ENCODE measurements at regions not wholly inside any gene's neighbourhood (a gene's known extent, or its start where the extent isn't known, plus 50 kb on each side); places are given as distances from the start of the nearest gene placed in this dataset.
"Not testable (repeated sequence)": the region's sequence is repeated elsewhere in the genome, so short reads cannot be mapped to it uniquely, and the experiment has no call there.

GRCh38 chr1:149708192-149708853 lies 74.2 kb upstream of the FCGR1A start:
- not testable (repeated sequence) for H3K4me3 ChIP-seq (ENCODE audit: low read depth in 1 of 2, low read length in 2 of 2)

GRCh38 chr1:149711651-149712050 lies 70.8 kb upstream of the FCGR1A start:
- not testable (repeated sequence) for H3K27me3 ChIP-seq (ENCODE audit: control insufficient read depth in 1 of 2, insufficient read depth in 2 of 2, low read length in 2 of 2); H3K9ac ChIP-seq (ENCODE audit: low read length); H3K4me3 ChIP-seq (ENCODE audit: low read depth in 1 of 2, low read length in 2 of 2); H3K9me3 ChIP-seq (ENCODE audit: low read length); H3K36me3 ChIP-seq (ENCODE audit: insufficient read depth, low read length); H3K27ac ChIP-seq (ENCODE audit: low read depth, low read length); H3K4me1 ChIP-seq (ENCODE audit: insufficient read depth, low read length)

More at GRCh38 chr1:149708192-149708853, 74.2 kb upstream of the FCGR1A start:
- H3K4me1 ChIP-seq (ENCODE audit: insufficient read depth, low read length); H3K9me3 ChIP-seq (ENCODE audit: low read length); H3K36me3 ChIP-seq (ENCODE audit: insufficient read depth, low read length); H3K9ac ChIP-seq (ENCODE audit: low read length); H3K27me3 ChIP-seq (ENCODE audit: control insufficient read depth in 1 of 2, insufficient read depth in 2 of 2, low read length in 2 of 2); H3K27ac ChIP-seq (ENCODE audit: low read depth, low read length): not testable (repeated sequence)

DNA sequence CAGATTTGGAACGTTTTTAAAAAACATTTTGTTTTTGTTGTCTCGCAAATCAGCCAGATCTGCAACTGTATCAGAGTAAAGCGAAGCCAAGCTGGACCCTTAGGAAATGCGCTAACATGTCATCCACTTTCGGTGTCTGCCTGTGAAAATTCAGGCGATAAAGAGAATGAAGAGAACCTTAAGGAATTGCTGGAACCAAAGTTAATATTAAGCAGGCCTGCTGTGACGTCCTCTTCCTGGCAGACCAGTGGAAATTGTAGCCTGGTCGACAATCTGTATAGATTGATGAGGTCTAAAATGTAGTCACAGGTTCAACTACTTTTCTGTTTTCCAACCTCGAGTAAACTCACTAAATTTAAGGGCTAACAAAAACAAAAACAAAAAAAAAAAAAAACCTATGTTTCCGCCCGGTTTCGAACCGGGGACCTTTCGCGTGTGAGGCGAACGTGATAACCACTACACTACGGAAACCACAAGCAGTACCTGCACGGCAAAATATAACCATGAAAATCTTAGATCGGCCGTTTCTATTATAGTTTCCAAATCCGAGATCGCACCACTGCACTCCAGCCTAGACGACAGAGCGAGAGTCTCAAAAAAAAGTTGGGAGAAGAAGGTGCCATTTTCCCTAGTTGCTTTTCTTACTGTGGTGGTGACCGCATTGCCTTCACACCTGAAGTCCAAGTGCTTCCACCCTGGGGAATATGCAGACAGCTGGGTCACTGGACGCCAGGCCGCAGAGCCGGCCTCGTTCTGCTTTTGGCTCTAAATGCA lies 70.2 kb upstream of the FCGR1A start:
- not testable (repeated sequence) for H3K27ac ChIP-seq (ENCODE audit: low read depth, low read length); H3K9me3 ChIP-seq (ENCODE audit: low read length); H3K4me1 ChIP-seq (ENCODE audit: insufficient read depth, low read length); H3K9ac ChIP-seq (ENCODE audit: low read length); H3K4me3 ChIP-seq (ENCODE audit: low read depth in 1 of 2, low read length in 2 of 2); H3K27me3 ChIP-seq (ENCODE audit: control insufficient read depth in 1 of 2, insufficient read depth in 2 of 2, low read length in 2 of 2); H3K36me3 ChIP-seq (ENCODE audit: insufficient read depth, low read length)

DNA sequence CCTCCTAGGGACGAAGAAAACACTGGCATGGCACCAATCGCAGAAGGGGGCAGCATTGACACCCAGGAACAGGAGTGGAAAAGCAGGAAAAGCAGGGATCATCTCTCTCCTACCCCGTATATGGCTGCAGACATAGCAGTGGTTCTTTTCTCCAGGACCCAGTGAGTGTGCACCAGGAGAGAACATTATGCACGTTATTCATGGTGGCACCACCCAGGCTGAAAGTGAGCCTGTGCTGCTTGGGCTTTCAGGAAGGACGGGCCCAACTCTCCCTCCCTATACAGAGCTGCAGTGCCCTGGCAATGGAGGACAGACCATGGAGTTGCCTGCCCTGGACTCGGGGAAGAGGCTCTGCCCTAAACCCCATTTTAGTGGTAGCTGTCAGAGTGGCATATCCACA lies 69.0 kb upstream of the FCGR1A start:
- not testable (repeated sequence) for H3K27me3 ChIP-seq (ENCODE audit: control insufficient read depth in 1 of 2, insufficient read depth in 2 of 2, low read length in 2 of 2); H3K9ac ChIP-seq (ENCODE audit: low read length); H3K4me3 ChIP-seq (ENCODE audit: low read depth in 1 of 2, low read length in 2 of 2); H3K4me1 ChIP-seq (ENCODE audit: insufficient read depth, low read length); H3K36me3 ChIP-seq (ENCODE audit: insufficient read depth, low read length); H3K27ac ChIP-seq (ENCODE audit: low read depth, low read length); H3K9me3 ChIP-seq (ENCODE audit: low read length)

- not testable (repeated sequence) for H3K4me1 ChIP-seq (ENCODE audit: insufficient read depth, low read length); H3K27me3 ChIP-seq (ENCODE audit: control insufficient read depth in 1 of 2, insufficient read depth in 2 of 2, low read length in 2 of 2); H3K9ac ChIP-seq (ENCODE audit: low read length); H3K27ac ChIP-seq (ENCODE audit: low read depth, low read length); H3K9me3 ChIP-seq (ENCODE audit: low read length); H3K36me3 ChIP-seq (ENCODE audit: insufficient read depth, low read length); H3K4me3 ChIP-seq (ENCODE audit: low read depth in 1 of 2, low read length in 2 of 2)
Observed at GRCh38 chr1:149713952-149714351, 68.5 kb upstream of the FCGR1A start.

- H3K36me3 ChIP-seq (ENCODE audit: insufficient read depth, low read length); H3K9me3 ChIP-seq (ENCODE audit: low read length); H3K27ac ChIP-seq (ENCODE audit: low read depth, low read length); H3K27me3 ChIP-seq (ENCODE audit: control insufficient read depth in 1 of 2, insufficient read depth in 2 of 2, low read length in 2 of 2); H3K4me1 ChIP-seq (ENCODE audit: insufficient read depth, low read length); H3K4me3 ChIP-seq (ENCODE audit: low read depth in 1 of 2, low read length in 2 of 2); H3K9ac ChIP-seq (ENCODE audit: low read length): not testable (repeated sequence)
Observed at GRCh38 chr1:149724618-149725302, 57.7 kb upstream of the FCGR1A start.

GRCh38 chr1:149726688-149727087 lies 55.8 kb upstream of the FCGR1A start:
- not testable (repeated sequence) for H3K4me3 ChIP-seq (ENCODE audit: low read depth in 1 of 2, low read length in 2 of 2); H3K36me3 ChIP-seq (ENCODE audit: insufficient read depth, low read length); H3K9me3 ChIP-seq (ENCODE audit: low read length); H3K4me1 ChIP-seq (ENCODE audit: insufficient read depth, low read length); H3K9ac ChIP-seq (ENCODE audit: low read length); H3K27ac ChIP-seq (ENCODE audit: low read depth, low read length); H3K27me3 ChIP-seq (ENCODE audit: control insufficient read depth in 1 of 2, insufficient read depth in 2 of 2, low read length in 2 of 2)

- not testable (repeated sequence) for H3K9me3 ChIP-seq (ENCODE audit: low read length); H3K4me1 ChIP-seq (ENCODE audit: insufficient read depth, low read length); H3K4me3 ChIP-seq (ENCODE audit: low read depth in 1 of 2, low read length in 2 of 2); H3K27ac ChIP-seq (ENCODE audit: low read depth, low read length); H3K36me3 ChIP-seq (ENCODE audit: insufficient read depth, low read length); H3K27me3 ChIP-seq (ENCODE audit: control insufficient read depth in 1 of 2, insufficient read depth in 2 of 2, low read length in 2 of 2); H3K9ac ChIP-seq (ENCODE audit: low read length)
Observed at GRCh38 chr1:149728598-149728997, 53.9 kb upstream of the FCGR1A start.
